ENCODE measurements at regions not wholly inside any gene's neighbourhood (a gene's known extent, or its start where the extent isn't known, plus 50 kb on each side); places are given as distances from the start of the nearest gene placed in this dataset.

DNA sequence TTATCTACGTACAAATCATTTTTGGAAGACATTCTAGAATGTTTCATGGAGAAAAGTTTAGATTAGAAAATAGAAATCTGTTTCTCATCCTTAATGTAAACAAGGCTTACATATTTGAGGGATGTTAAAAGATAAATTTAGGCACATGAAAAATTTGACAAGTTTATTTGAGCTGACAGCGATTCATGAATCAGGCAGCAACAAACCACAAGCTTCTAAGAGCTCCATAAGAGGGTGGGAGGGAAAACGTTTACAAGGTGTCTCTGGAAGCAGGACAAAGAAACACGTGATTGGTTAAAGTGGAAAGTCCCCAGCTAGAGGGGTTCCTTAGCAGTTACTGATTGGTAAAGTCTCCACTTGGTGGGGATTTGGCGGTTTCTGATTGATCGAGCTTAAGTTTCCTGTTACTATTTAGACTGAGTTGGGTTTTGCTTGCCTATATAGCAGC, 228.9 kb upstream of the PITRM1 start:
- TF ChIP-seq POLR2AphosphoS5 (IDR thresholded peaks at IDR 0.05; ENCODE audit: borderline replicate concordance, low read depth, low read length), result no peak
- no peak for TF ChIP-seq EZH2 (IDR thresholded peaks at IDR 0.05)
- no peak for TF ChIP-seq FOXP2 (optimal IDR thresholded peaks at IDR 0.05; ENCODE audit: control extremely low read depth, extremely low read length, insufficient read depth)
